ENCODE measurements at regions not wholly inside any gene's neighbourhood (a gene's known extent, or its start where the extent isn't known, plus 50 kb on each side); places are given as distances from the start of the nearest gene placed in this dataset.
"Not testable (repeated sequence)": the region's sequence is repeated elsewhere in the genome, so short reads cannot be mapped to it uniquely, and the experiment has no call there.

DNA sequence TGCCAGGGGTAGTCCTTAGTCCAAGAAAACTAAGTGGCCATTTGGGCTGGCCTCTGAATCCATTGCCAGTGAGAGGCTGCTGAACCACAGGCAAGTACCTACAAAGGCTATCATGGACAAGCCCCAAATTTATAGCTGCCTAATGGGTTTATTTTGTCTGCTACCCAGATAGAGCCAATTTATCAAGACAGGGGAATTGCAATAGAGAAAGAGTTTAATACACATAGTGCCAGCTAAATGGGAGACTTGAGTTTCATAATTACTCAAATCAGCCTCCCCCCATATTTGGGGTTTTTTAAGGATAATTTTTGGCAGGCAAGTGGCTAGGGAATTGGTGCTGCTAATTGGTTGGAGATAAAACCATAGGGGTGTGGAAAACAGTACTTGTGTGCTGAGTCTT lies 73.1 kb upstream of the BMP2K start:
- Mint-ChIP-seq H3K27ac (no peak overlapping the region), H3K36me3 (peaks cover 0 to 4% (median 0%) of the 10 kb centered on the region in 3 donors), H3K4me1 (no peaks in the 10 kb centered on the region), H3K9me3 (peaks cover 0 to 16% (median 3%) of the 10 kb centered on the region in 6 donors), H3K27me3 (ENCODE audit: low read depth in 3 of 3) (peaks cover 0 to 2% (median 0%) of the 10 kb centered on the region in 3 donors), H3K4me3 (no peak overlapping the region)
- DNase-seq = no peak

- Mint-ChIP-seq H3K4me3 (no peak overlapping the region), H3K36me3 (peaks cover 0 to 4% (median 0%) of the 10 kb centered on the region in 3 donors), H3K27ac (no peak overlapping the region), H3K4me1 (no peaks in the 10 kb centered on the region), H3K9me3 (peaks cover 0 to 16% (median 3%) of the 10 kb centered on the region in 6 donors), H3K27me3 (ENCODE audit: low read depth in 3 of 3) (peaks cover 0 to 2% (median 0%) of the 10 kb centered on the region in 3 donors)
- no peak for DNase-seq
Measured at GRCh38 chr4:78704317-78704716, 71.8 kb upstream of the BMP2K start.

DNA sequence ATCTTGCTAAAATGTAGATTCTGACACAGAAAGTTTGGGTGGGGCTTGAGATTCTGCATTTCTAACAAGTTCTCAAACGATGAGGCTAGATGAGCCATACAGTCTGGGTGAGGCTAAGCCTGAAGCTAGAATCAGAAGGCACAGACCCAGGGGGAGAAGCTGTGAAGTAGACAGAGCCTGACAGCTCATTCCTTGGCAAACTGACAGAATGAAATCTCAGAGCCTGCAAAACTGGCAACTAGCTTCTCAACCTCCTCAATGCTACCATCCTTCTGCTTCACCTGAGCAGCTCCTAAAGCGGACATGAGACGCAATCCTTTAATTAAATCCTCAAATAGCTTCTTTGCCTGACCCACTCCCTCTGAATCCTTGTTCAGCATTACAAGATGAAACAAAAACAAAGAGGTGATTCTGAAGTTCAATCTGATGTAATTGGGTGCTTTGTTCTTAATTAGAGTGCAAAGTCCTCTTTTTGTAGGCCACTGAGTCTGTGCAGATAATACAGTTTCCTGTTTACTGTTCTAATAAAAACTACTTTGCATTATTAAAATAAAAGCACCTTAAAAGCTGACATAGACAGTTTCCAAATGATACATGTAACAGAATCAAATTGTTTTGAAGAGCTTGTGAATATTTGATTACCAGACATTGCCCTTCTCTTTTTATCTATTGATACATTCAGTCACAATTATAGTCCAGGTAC lies 71.0 kb upstream of the BMP2K start:
- Mint-ChIP-seq H3K27me3 (ENCODE audit: low read depth in 3 of 3) (peaks cover 0 to 2% (median 0%) of the 10 kb centered on the region in 3 donors), H3K27ac (no peak overlapping the region), H3K4me1 (no peaks in the 10 kb centered on the region), H3K36me3 (peaks cover 0 to 4% (median 0%) of the 10 kb centered on the region in 3 donors), H3K4me3 (no peak overlapping the region), H3K9me3 (peaks cover 0 to 16% (median 3%) of the 10 kb centered on the region in 6 donors)
- no peak for DNase-seq

GRCh38 chr4:78706302-78706701 lies 69.8 kb upstream of the BMP2K start:
- H3K9me3 Mint-ChIP-seq = peaks cover 0 to 16% (median 3%) of the 10 kb centered on the region in 6 donors
- H3K4me3 Mint-ChIP-seq = no peak overlapping the region
- H3K27me3 Mint-ChIP-seq (ENCODE audit: low read depth in 3 of 3) = peaks cover 0 to 2% (median 0%) of the 10 kb centered on the region in 3 donors
- H3K27ac Mint-ChIP-seq = no peak overlapping the region
- no peak for DNase-seq
- peaks cover 0 to 4% (median 0%) of the 10 kb centered on the region in 3 donors for H3K36me3 Mint-ChIP-seq
- no peaks in the 10 kb centered on the region for H3K4me1 Mint-ChIP-seq

DNA sequence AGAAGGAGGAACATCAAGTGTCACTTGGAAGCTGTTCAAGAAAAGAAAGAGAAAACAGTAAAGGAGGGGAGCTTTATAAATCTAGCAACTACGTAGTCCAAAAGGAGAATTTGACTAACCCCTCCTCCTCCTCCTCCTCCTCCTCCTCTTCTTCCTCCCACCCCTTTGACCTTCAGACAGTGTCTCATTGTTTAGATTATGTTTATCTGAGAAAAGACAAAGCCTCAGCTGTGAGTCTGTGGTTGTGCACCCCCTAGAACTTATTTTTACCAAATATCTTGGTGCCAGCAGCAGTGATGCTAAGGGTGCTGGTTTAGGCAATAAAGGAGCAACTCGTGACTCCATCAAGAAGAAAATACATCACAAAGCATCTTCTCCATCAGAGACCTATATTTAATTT lies 68.9 kb upstream of the BMP2K start:
- peaks cover 0 to 15% (median 3%) of the 10 kb centered on the region in 6 donors for H3K9me3 Mint-ChIP-seq
- no peak overlapping the region for H3K4me3 Mint-ChIP-seq
- no peak for DNase-seq
- H3K27ac Mint-ChIP-seq = no peak overlapping the region
- peaks cover 0 to 4% (median 0%) of the 10 kb centered on the region in 3 donors for H3K36me3 Mint-ChIP-seq
- peaks cover 0 to 2% (median 0%) of the 10 kb centered on the region in 3 donors for H3K27me3 Mint-ChIP-seq (ENCODE audit: low read depth in 3 of 3)
- H3K4me1 Mint-ChIP-seq = no peaks in the 10 kb centered on the region

GRCh38 chr4:78707793-78708192 lies 68.4 kb upstream of the BMP2K start:
- Mint-ChIP-seq H3K4me1 (no peaks in the 10 kb centered on the region), H3K4me3 (no peak overlapping the region), H3K27ac (no peak overlapping the region), H3K9me3 (peaks cover 0 to 10% (median under 1%) of the 10 kb centered on the region in 6 donors), H3K36me3 (no peaks in the 10 kb centered on the region), H3K27me3 (ENCODE audit: low read depth in 3 of 3) (peaks cover 0 to 2% (median 0%) of the 10 kb centered on the region in 3 donors)
- DNase-seq = no peak

GRCh38 chr4:78710536-78710935 lies 65.6 kb upstream of the BMP2K start:
- Mint-ChIP-seq H3K4me3 (no peak overlapping the region), H3K9me3 (no peaks in the 10 kb centered on the region), H3K27me3 (ENCODE audit: low read depth in 3 of 3) (peaks cover 0 to 3% (median 1%) of the 10 kb centered on the region in 3 donors), H3K36me3 (no peaks in the 10 kb centered on the region), H3K4me1 (no peaks in the 10 kb centered on the region), H3K27ac (no peak overlapping the region)
- no peak for DNase-seq

DNA sequence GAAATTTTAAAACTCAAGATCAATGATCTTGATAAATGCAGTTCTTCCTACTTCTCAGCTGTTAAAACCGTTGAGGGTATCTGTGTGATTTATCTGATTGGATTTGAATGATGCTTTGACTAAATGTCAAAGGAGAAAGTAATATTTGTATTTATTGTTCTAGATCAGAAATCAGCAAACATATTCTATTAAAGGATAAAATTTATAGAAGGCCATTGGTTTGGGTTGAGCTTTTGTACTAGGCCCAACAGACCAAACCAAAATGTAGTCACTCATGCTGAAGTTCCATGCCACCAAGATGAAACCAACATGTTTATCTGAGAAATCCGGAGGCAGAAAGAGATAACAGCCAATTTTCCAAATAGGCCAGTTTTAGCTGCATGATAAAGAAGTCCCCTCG lies 64.5 kb upstream of the BMP2K start:
- Mint-ChIP-seq H3K27me3 (ENCODE audit: low read depth in 3 of 3) (peaks cover 0 to 3% (median 1%) of the 10 kb centered on the region in 3 donors), H3K9me3 (no peaks in the 10 kb centered on the region), H3K36me3 (no peaks in the 10 kb centered on the region), H3K4me1 (no peaks in the 10 kb centered on the region), H3K4me3 (no peak overlapping the region), H3K27ac (no peak overlapping the region)
- DNase-seq = no peak

- not testable (repeated sequence) for H3K4me1 Mint-ChIP-seq; H3K27ac Mint-ChIP-seq; DNase-seq; H3K27me3 Mint-ChIP-seq (ENCODE audit: low read depth in 3 of 3); H3K36me3 Mint-ChIP-seq; H3K9me3 Mint-ChIP-seq; H3K4me3 Mint-ChIP-seq
Measured at GRCh38 chr4:78714598-78714997, 61.6 kb upstream of the BMP2K start.

- not testable (repeated sequence) for H3K4me1 Mint-ChIP-seq; H3K27ac Mint-ChIP-seq; H3K36me3 Mint-ChIP-seq; H3K27me3 Mint-ChIP-seq (ENCODE audit: low read depth in 3 of 3); H3K9me3 Mint-ChIP-seq; DNase-seq; H3K4me3 Mint-ChIP-seq
Measured at GRCh38 chr4:78715372-78715771, 60.8 kb upstream of the BMP2K start.

DNA sequence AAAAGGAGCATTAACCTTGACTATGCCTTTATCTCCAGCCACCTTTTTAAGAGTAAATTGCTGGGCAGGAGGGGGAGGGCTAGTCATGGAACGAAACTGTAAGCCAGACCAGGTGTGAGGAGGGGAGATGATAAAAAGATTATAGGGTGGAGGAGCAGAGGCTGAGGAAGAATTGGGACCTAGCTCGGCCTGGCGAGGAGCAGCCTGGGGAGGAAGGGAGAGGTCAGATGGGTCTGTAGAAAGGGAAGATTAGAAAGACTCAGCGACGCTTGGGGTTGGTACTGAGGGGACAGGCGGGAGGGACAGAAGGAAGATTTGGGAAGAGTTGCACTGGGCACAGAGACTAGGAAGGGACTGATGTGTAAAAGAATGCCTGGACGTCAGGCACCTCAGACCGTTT lies 58.4 kb upstream of the BMP2K start:
- DNase-seq; H3K27me3 Mint-ChIP-seq (ENCODE audit: low read depth in 3 of 3); H3K9me3 Mint-ChIP-seq; H3K4me3 Mint-ChIP-seq; H3K36me3 Mint-ChIP-seq; H3K27ac Mint-ChIP-seq: not testable (repeated sequence)
- H3K4me1 Mint-ChIP-seq = peaks cover 21 to 24% of the 10 kb centered on the region in 2 donors

GRCh38 chr4:78720204-78720603 lies 55.9 kb upstream of the BMP2K start:
- Mint-ChIP-seq H3K4me3 (peak overlapping the region in 2 of 5 donors; percentile 22 to 33), H3K36me3 (no peaks in the 10 kb centered on the region), H3K27me3 (ENCODE audit: low read depth in 3 of 3) (peaks cover 0 to 5% (median under 1%) of the 10 kb centered on the region in 3 donors), H3K4me1 (peaks cover 21 to 24% of the 10 kb centered on the region in 2 donors), H3K27ac (peak overlapping the region in 1 of 6 donors; percentile 17), H3K9me3 (no peaks in the 10 kb centered on the region)
- DNase-seq = no peak

GRCh38 chr4:78720994-78721677 lies 55.0 kb upstream of the BMP2K start:
- Mint-ChIP-seq H3K9me3 (no peaks in the 10 kb centered on the region), H3K27me3 (ENCODE audit: low read depth in 3 of 3) (peaks cover 0 to 3% (median 0%) of the 10 kb centered on the region in 3 donors), H3K4me1 (peaks cover 21 to 24% of the 10 kb centered on the region in 2 donors), H3K4me3 (peak overlapping the region; percentile 25 to 72 (median 65)), H3K36me3 (no peaks in the 10 kb centered on the region), H3K27ac (peak overlapping the region; percentile 22 to 87 (median 63))
- peak; percentile 2 to 10 (median 5) for DNase-seq

- H3K4me3 Mint-ChIP-seq = no peak overlapping the region
- H3K27me3 Mint-ChIP-seq (ENCODE audit: low read depth in 3 of 3) = peaks cover 0 to 3% (median 0%) of the 10 kb centered on the region in 3 donors
- no peaks in the 10 kb centered on the region for H3K36me3 Mint-ChIP-seq
- H3K4me1 Mint-ChIP-seq = peaks cover 21 to 24% of the 10 kb centered on the region in 2 donors
- H3K9me3 Mint-ChIP-seq = no peaks in the 10 kb centered on the region
- no peak for DNase-seq
- peak overlapping the region in 3 of 6 donors; percentile 9 to 87 (median 77) for H3K27ac Mint-ChIP-seq
Measured at GRCh38 chr4:78721747-78722146, 54.4 kb upstream of the BMP2K start.

Data from immature natural killer cell (primary cell).